Gastrocnemius medialis (tissue), 4 donors: ENCODE measurements at regions not wholly inside any gene's neighbourhood (a gene's known extent, or its start where the extent isn't known, plus 50 kb on each side); places are given as distances from the start of the nearest gene placed in this dataset.
"Not testable (repeated sequence)": the region's sequence is repeated elsewhere in the genome, so short reads cannot be mapped to it uniquely, and the experiment has no call there.

Experiments used
- ATAC-seq, 2 donors: fragments of 150-250 bp; one replicate each; pipeline ENCODE4 v1.9.1; 2016
- DNase-seq, 2 donors: peaks; one replicate each; pipeline ENCODE4 v3.0.0-alpha.2; 2019
- H3K27ac ChIP-seq, 4 donors: fragments of 200-600 bp; sonication (generic); 1 replicate in 1 of 4; 2 replicates in 3 of 4; pipeline ENCODE4 v1.5.1; 2016 to 2018; ENCODE audit warnings: mild to moderate bottlenecking in 2 of 4, moderate library complexity in 1 of 4
- H3K27me3 ChIP-seq, 3 donors: fragments of 200-600 bp; sonication (generic) in 2 of 3; 1 replicate in 1 of 3; 2 replicates in 2 of 3; pipeline versions ENCODE4 v1.5.1 to v1.6.0; 2016 to 2019; ENCODE audit warnings: mild to moderate bottlenecking in 1 of 3, moderate library complexity in 1 of 3
- H3K36me3 ChIP-seq, 2 donors: fragments of 200-600 bp; sonication (generic) in 1 of 2; one replicate each; pipeline ENCODE4 v1.5.1; 2017 to 2018
- H3K4me1 ChIP-seq, 2 donors: fragments of 200-600 bp; sonication (generic) in 1 of 2; one replicate each; pipeline ENCODE4 v1.5.1; 2016 to 2017; ENCODE audit warnings: mild to moderate bottlenecking in 2 of 2
- H3K4me3 ChIP-seq, 4 donors: fragments of 200-600 bp; sonication (generic) in 3 of 4; 1 replicate in 1 of 4; 2 replicates in 3 of 4; pipeline ENCODE4 v1.5.1; 2016 to 2019; ENCODE audit warnings: mild to moderate bottlenecking in 2 of 4
- H3K9me3 ChIP-seq, 3 donors: fragments of 200-600 bp; sonication (generic) in 2 of 3; 1 replicate in 1 of 3; 2 replicates in 2 of 3; pipeline ENCODE4 v1.5.1; 2016 to 2019
- CTCF ChIP-seq, 5 experiments: fragments of 450-650 bp in 3 of 5; fragments of 200-600 bp in 2 of 5; sonication (generic) in 2 of 5; IDR thresholded peaks in 4 of 5; conservative IDR thresholded peaks in 1 of 5; 1 replicate in 4 of 5; 2 replicates in 1 of 5; pipeline ENCODE4 v1.5.1; 2016 to 2019; ENCODE audit warnings: antibody characterized with exemption in 5 of 5, mild to moderate bottlenecking in 3 of 5, moderate library complexity in 3 of 5
- POLR2A ChIP-seq, 2 donors: fragments of 450-650 bp; IDR thresholded peaks; one replicate each; pipeline ENCODE4 v1.6.1; 2017; ENCODE audit warnings: antibody characterized with exemption in 2 of 2, mild to moderate bottlenecking in 2 of 2, moderate library complexity in 2 of 2
- in situ Hi-C, 4 donors: fragments of 200-750 bp; cut with MboI; loops; one replicate each; pipeline versions ENCODE4 v1.15.0 to v1.8.0; 2017; ENCODE audit warnings: low sequenced_read_pairs in 4 of 4
- intact Hi-C: fragments of 100-400 bp; cut with DNase I; formaldehyde crosslinking; loops from one replicate; pipeline ENCODE4 v1.15.1; 2023; ENCODE audit warnings: low total_unique reads

- no peak overlapping the region for H3K4me3 ChIP-seq
- H3K27ac ChIP-seq = no peak overlapping the region
- no peaks in the 10 kb centered on the region for H3K36me3 ChIP-seq
- H3K27me3 ChIP-seq = peaks cover 0 to 14% (median 5%) of the 10 kb centered on the region in 3 donors
- ATAC-seq (no peak), DNase-seq (no peak)
- in situ Hi-C loops = no loop called here
- intact Hi-C loops = no loop called here
- H3K9me3 ChIP-seq = no peaks in the 10 kb centered on the region
- no peaks in the 10 kb centered on the region for H3K4me1 ChIP-seq
- TF ChIP-seq POLR2A (IDR thresholded peaks at IDR 0.05) (no peak), CTCF (IDR thresholded peaks at IDR 0.05 in 4 of 5, conservative IDR thresholded peaks at IDR 0.05 in 1 of 5) (no peak)
These were observed 84.3 kb downstream of the RRAGC start for GRCh38 chr1:38775175-38775845.

GRCh38 chr1:38773483-38773882, 86.1 kb downstream of the RRAGC start:
- Histone ChIP-seq H3K36me3 (no peaks in the 10 kb centered on the region), H3K27me3 (no peaks in the 10 kb centered on the region), H3K9me3 (no peaks in the 10 kb centered on the region), H3K27ac (no peak overlapping the region), H3K4me1 (no peaks in the 10 kb centered on the region), H3K4me3 (no peak overlapping the region)
- TF ChIP-seq CTCF (IDR thresholded peaks at IDR 0.05 in 4 of 5, conservative IDR thresholded peaks at IDR 0.05 in 1 of 5) (no peak), POLR2A (IDR thresholded peaks at IDR 0.05) (no peak)
- in situ Hi-C loops = no loop called here
- intact Hi-C loops = no loop called here
- DNase-seq (no peak), ATAC-seq (no peak)

- H3K36me3 ChIP-seq = no peaks in the 10 kb centered on the region
- H3K27me3 ChIP-seq = no peaks in the 10 kb centered on the region
- H3K9me3 ChIP-seq = no peaks in the 10 kb centered on the region
- in situ Hi-C loops (no loop called here), intact Hi-C loops (no loop called here)
- TF ChIP-seq POLR2A (IDR thresholded peaks at IDR 0.05) = no peak
- TF ChIP-seq CTCF (IDR thresholded peaks at IDR 0.05 in 4 of 5, conservative IDR thresholded peaks at IDR 0.05 in 1 of 5) = no peak
- DNase-seq (no peak), ATAC-seq (no peak)
- no peak overlapping the region for H3K4me3 ChIP-seq
- no peaks in the 10 kb centered on the region for H3K4me1 ChIP-seq
- H3K27ac ChIP-seq = no peak overlapping the region
These were observed 86.6 kb downstream of the RRAGC start for GRCh38 chr1:38772953-38773352.

DNA sequence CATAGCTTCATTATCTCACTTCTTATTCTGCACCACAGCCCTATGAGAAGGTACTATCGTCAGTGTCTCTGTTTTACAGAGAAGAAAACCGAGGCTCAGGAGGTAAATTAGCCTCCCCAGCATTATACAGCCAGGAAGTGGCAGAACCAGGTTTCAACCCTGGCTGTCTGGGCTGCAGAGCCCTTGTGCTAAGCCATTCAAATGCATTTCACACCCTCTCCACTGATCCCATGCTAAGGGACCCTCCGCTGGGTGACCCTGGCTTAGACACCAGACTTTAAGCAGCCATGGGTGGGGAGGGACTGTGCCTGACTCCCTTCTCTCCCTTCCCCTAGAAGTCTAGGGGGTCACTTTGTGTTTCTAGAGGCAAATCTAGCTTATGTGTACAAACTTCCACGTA, 87.5 kb downstream of the RRAGC start:
- Histone ChIP-seq H3K4me1 (no peaks in the 10 kb centered on the region), H3K27ac (no peak overlapping the region), H3K9me3 (no peaks in the 10 kb centered on the region), H3K27me3 (no peaks in the 10 kb centered on the region), H3K4me3 (no peak overlapping the region), H3K36me3 (no peaks in the 10 kb centered on the region)
- no peak for DNase-seq
- in situ Hi-C loops (no loop called here), intact Hi-C loops (no loop called here)
- ATAC-seq = no peak
- TF ChIP-seq POLR2A (IDR thresholded peaks at IDR 0.05) = no peak
- no peak for TF ChIP-seq CTCF (IDR thresholded peaks at IDR 0.05 in 4 of 5, conservative IDR thresholded peaks at IDR 0.05 in 1 of 5)

- H3K4me3 ChIP-seq, H3K36me3 ChIP-seq, ATAC-seq, in situ Hi-C loops, intact Hi-C loops, DNase-seq, H3K27ac ChIP-seq, H3K4me1 ChIP-seq, H3K27me3 ChIP-seq, H3K9me3 ChIP-seq: not testable (repeated sequence)
These were observed 88.9 kb downstream of the RRAGC start for GRCh38 chr1:38770516-38771173.
